Effector memory CD8-positive, alpha-beta T cell (primary cell): ENCODE measurements at regions not wholly inside any gene's neighbourhood (a gene's known extent, or its start where the extent isn't known, plus 50 kb on each side); places are given as distances from the start of the nearest gene placed in this dataset.
"Not testable (repeated sequence)": the region's sequence is repeated elsewhere in the genome, so short reads cannot be mapped to it uniquely, and the experiment has no call there.

Source experiments
- ATAC-seq: fragments of 150-1000 bp; cut with Tn5 transposase; replicated peaks from 2 replicates; pipeline ENCODE4 v1.10.0; 2021; ENCODE audit warnings: mild to moderate bottlenecking, moderate library complexity
- DNase-seq, 3 experiments: peaks; one replicate each; pipeline ENCODE4 v3.0.0; 2021
- H3K27ac Mint-ChIP-seq, 2 donors: one replicate each; pipeline ENCODE4 v1.8.0; 2022; ENCODE audit warnings: mild to moderate bottlenecking in 2 of 2, mixed read lengths in 2 of 2, moderate library complexity in 2 of 2
- H3K27me3 Mint-ChIP-seq, 2 donors: one replicate each; pipeline ENCODE4 v1.8.0; 2022; ENCODE audit warnings: mixed read lengths in 2 of 2
- H3K36me3 Mint-ChIP-seq: one replicate; pipeline ENCODE4 v1.8.0; 2022; ENCODE audit warnings: mild to moderate bottlenecking, moderate library complexity, mixed read lengths; ENCODE audit not compliant: insufficient read depth
- H3K4me1 Mint-ChIP-seq, 2 donors: one replicate each; pipeline ENCODE4 v1.8.0; 2022; ENCODE audit warnings: low read depth in 2 of 2, mixed read lengths in 2 of 2
- H3K4me3 Mint-ChIP-seq, 2 donors: one replicate each; pipeline ENCODE4 v1.8.0; 2022; ENCODE audit warnings: mild to moderate bottlenecking in 2 of 2, mixed read lengths in 2 of 2, moderate library complexity in 2 of 2
- H3K9me3 Mint-ChIP-seq, 2 donors: one replicate each; pipeline ENCODE4 v1.8.0; 2022; ENCODE audit warnings: mixed read lengths in 2 of 2

GRCh38 chr10:37067576-37067975, 57.8 kb upstream of the ANKRD30A start:
- peaks cover 7 to 10% of the 10 kb centered on the region in 2 donors for H3K9me3 Mint-ChIP-seq
- no peaks in the 10 kb centered on the region for H3K4me1 Mint-ChIP-seq
- no peak overlapping the region for H3K4me3 Mint-ChIP-seq
- no peaks in the 10 kb centered on the region for H3K27me3 Mint-ChIP-seq
- H3K36me3 Mint-ChIP-seq = no peaks in the 10 kb centered on the region
- ATAC-seq (no peak), DNase-seq (no peak)
- H3K27ac Mint-ChIP-seq = no peak overlapping the region

GRCh38 chr10:37062296-37062695, 63.1 kb upstream of the ANKRD30A start:
- H3K9me3 Mint-ChIP-seq, H3K27ac Mint-ChIP-seq, H3K4me1 Mint-ChIP-seq, ATAC-seq, H3K36me3 Mint-ChIP-seq, H3K27me3 Mint-ChIP-seq, H3K4me3 Mint-ChIP-seq, DNase-seq: not testable (repeated sequence)

DNA sequence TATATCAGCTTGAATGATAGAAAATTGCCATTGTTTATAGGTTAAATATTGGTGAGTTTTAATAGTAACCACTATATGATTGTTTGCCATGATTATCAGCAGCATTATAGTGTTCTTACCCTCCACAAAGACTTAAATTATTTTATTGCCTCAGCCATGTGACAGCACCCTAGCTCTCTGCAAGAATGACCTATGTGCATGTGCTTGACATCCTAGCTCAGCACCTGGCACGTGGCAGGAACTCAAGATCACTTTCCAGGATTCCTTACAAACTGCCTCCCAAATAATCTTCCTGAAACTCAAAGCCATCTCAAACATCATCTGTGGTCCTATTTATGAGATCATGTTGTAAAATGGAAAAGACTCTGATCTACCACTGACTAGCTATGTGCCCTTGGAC, 68.1 kb upstream of the ANKRD30A start:
- no peaks in the 10 kb centered on the region for H3K36me3 Mint-ChIP-seq
- DNase-seq (no peak), ATAC-seq (no peak)
- H3K9me3 Mint-ChIP-seq = peaks cover 5 to 15% of the 10 kb centered on the region in 2 donors
- no peaks in the 10 kb centered on the region for H3K4me1 Mint-ChIP-seq
- no peaks in the 10 kb centered on the region for H3K27me3 Mint-ChIP-seq
- H3K27ac Mint-ChIP-seq = no peak overlapping the region
- no peak overlapping the region for H3K4me3 Mint-ChIP-seq

DNA sequence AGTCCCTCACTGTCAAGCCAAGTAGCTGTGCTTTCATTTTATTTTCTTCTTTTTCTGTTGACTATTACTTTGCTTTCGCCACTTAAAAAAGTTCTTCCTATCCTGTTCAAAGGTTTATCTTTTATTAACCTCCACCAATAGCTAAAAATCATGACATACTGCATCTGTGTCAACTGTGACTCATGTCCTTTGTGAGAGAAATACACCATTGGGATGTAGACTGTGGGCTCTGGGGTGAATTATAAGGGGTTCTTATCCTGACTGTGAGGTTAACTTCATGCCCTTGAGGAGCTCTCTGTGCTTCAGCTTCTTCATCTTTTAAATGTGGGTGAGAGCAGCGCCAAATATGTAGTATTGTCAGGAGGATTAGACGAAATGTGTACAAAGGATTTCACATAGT, 71.9 kb upstream of the ANKRD30A start:
- Mint-ChIP-seq H3K9me3 (peaks cover 11 to 41% of the 10 kb centered on the region in 2 donors), H3K36me3 (peaks cover 3% of the 10 kb centered on the region), H3K27ac (no peak overlapping the region), H3K4me1 (no peaks in the 10 kb centered on the region), H3K4me3 (no peak overlapping the region), H3K27me3 (no peaks in the 10 kb centered on the region)
- DNase-seq = no peak
- no peak for ATAC-seq

- not testable (repeated sequence) for DNase-seq, H3K4me3 Mint-ChIP-seq, H3K4me1 Mint-ChIP-seq, ATAC-seq, H3K27ac Mint-ChIP-seq, H3K36me3 Mint-ChIP-seq, H3K27me3 Mint-ChIP-seq
- peaks cover 14 to 55% of the 10 kb centered on the region in 2 donors for H3K9me3 Mint-ChIP-seq
These were observed 75.4 kb upstream of the ANKRD30A start for GRCh38 chr10:37049982-37050381.

- not testable (repeated sequence) for H3K27ac Mint-ChIP-seq, H3K4me1 Mint-ChIP-seq, H3K36me3 Mint-ChIP-seq, H3K27me3 Mint-ChIP-seq, H3K4me3 Mint-ChIP-seq, ATAC-seq, DNase-seq
- peaks cover 6 to 19% of the 10 kb centered on the region in 2 donors for H3K9me3 Mint-ChIP-seq
These were observed 81.1 kb upstream of the ANKRD30A start for GRCh38 chr10:37044319-37044718.

DNA sequence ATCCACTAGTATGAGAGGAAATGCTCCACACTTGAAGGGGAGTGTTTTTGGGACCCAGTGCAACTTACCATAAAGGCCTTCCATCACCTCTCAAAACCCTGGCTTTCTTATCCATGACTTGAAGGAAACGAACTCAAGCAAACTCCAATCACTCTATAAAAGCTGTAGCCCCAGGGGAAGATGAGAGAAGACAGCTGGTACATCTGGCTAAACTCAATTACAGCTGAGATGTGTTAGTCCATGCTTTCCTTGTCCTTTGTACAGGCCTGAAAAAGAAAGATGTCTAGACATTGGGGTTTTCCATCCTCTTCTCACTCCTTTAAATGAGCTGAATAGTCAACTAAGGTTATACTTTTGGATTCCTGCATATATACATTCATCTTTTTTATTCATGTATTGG, 89.5 kb upstream of the ANKRD30A start:
- no peaks in the 10 kb centered on the region for H3K36me3 Mint-ChIP-seq
- peaks cover 0 to 2% of the 10 kb centered on the region in 2 donors for H3K9me3 Mint-ChIP-seq
- no peak for ATAC-seq
- H3K4me3 Mint-ChIP-seq = no peak overlapping the region
- no peaks in the 10 kb centered on the region for H3K4me1 Mint-ChIP-seq
- H3K27me3 Mint-ChIP-seq = no peaks in the 10 kb centered on the region
- no peak for DNase-seq
- H3K27ac Mint-ChIP-seq = no peak overlapping the region

GRCh38 chr10:37015498-37015897, 109.9 kb upstream of the ANKRD30A start:
- Mint-ChIP-seq H3K27me3 (no peaks in the 10 kb centered on the region), H3K36me3 (peaks cover 4% of the 10 kb centered on the region), H3K4me3 (no peak overlapping the region), H3K27ac (no peak overlapping the region), H3K4me1 (no peaks in the 10 kb centered on the region), H3K9me3 (peaks cover 4 to 6% of the 10 kb centered on the region in 2 donors)
- ATAC-seq (no peak), DNase-seq (no peak)

DNA sequence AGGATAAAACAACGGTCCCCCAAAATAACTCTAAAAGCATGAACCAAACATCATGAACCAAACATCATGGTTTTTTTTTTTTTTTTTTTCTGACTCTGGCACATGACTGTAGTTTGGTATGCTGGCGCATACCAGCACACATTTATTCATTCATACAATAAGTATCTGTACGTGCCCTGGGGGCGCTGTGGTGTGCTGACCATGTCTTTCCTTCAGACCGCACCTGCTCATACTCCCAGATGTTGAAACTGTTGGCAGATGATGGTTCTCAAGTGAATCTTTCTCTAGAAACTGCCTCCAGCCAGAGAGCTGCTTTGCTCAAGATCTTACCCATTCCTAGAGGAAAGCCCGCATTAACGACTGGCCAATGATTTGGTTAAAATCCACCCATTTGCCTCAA, 114.7 kb upstream of the ANKRD30A start:
- ATAC-seq = no peak
- DNase-seq = no peak
- Mint-ChIP-seq H3K27me3 (no peaks in the 10 kb centered on the region), H3K4me3 (no peak overlapping the region), H3K27ac (no peak overlapping the region), H3K9me3 (peaks cover 10 to 19% of the 10 kb centered on the region in 2 donors), H3K4me1 (no peaks in the 10 kb centered on the region), H3K36me3 (peaks cover 4% of the 10 kb centered on the region)

GRCh38 chr10:37008276-37008675, 117.1 kb upstream of the ANKRD30A start:
- H3K27me3 Mint-ChIP-seq, H3K27ac Mint-ChIP-seq, ATAC-seq, H3K36me3 Mint-ChIP-seq, H3K4me3 Mint-ChIP-seq, H3K4me1 Mint-ChIP-seq, DNase-seq: not testable (repeated sequence)
- H3K9me3 Mint-ChIP-seq = peaks cover 8 to 19% of the 10 kb centered on the region in 2 donors

GRCh38 chr10:37003126-37003525, 122.3 kb upstream of the ANKRD30A start:
- H3K36me3 Mint-ChIP-seq = no peaks in the 10 kb centered on the region
- peaks cover 6 to 7% of the 10 kb centered on the region in 2 donors for H3K9me3 Mint-ChIP-seq
- no peaks in the 10 kb centered on the region for H3K27me3 Mint-ChIP-seq
- ATAC-seq = no peak
- H3K27ac Mint-ChIP-seq = no peak overlapping the region
- no peaks in the 10 kb centered on the region for H3K4me1 Mint-ChIP-seq
- no peak overlapping the region for H3K4me3 Mint-ChIP-seq
- DNase-seq = no peak

DNA sequence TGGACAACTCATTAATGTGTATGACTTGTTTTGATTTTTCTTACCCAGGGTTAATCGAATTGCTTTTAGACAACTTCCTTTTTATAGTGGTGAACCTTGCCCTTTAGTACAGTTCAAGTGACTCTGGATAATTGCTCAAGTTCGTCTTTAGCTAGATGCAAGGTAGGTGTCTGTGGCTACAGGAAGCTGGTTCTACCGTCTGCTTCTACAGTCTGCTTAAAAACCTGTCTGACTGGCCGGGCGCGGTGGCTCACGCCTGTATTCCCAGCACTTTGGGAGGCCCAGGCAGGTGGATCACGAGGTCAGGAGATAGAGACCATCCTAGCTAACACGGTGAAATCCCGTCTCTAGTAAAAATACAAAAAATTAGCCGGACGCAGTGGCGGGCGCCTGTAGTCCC, 129.6 kb upstream of the ANKRD30A start:
- H3K36me3 Mint-ChIP-seq, H3K4me1 Mint-ChIP-seq, ATAC-seq, DNase-seq, H3K27ac Mint-ChIP-seq, H3K9me3 Mint-ChIP-seq, H3K4me3 Mint-ChIP-seq, H3K27me3 Mint-ChIP-seq: not testable (repeated sequence)

- no peaks in the 10 kb centered on the region for H3K36me3 Mint-ChIP-seq
- ATAC-seq (no peak), DNase-seq (no peak)
- H3K4me3 Mint-ChIP-seq = no peak overlapping the region
- no peak overlapping the region for H3K27ac Mint-ChIP-seq
- H3K27me3 Mint-ChIP-seq = no peaks in the 10 kb centered on the region
- peaks cover 6 to 7% of the 10 kb centered on the region in 2 donors for H3K9me3 Mint-ChIP-seq
- no peaks in the 10 kb centered on the region for H3K4me1 Mint-ChIP-seq
These were observed 130.5 kb upstream of the ANKRD30A start for GRCh38 chr10:36994886-36995285.

- no peaks in the 10 kb centered on the region for H3K4me1 Mint-ChIP-seq
- no peak overlapping the region for H3K4me3 Mint-ChIP-seq
- no peak overlapping the region for H3K27ac Mint-ChIP-seq
- DNase-seq (no peak), ATAC-seq (no peak)
- no peaks in the 10 kb centered on the region for H3K36me3 Mint-ChIP-seq
- no peaks in the 10 kb centered on the region for H3K27me3 Mint-ChIP-seq
- peaks cover 0 to 7% of the 10 kb centered on the region in 2 donors for H3K9me3 Mint-ChIP-seq
These were observed 136.2 kb upstream of the ANKRD30A start for GRCh38 chr10:36989233-36989632.

- Mint-ChIP-seq H3K27me3 (no peaks in the 10 kb centered on the region), H3K4me1 (no peaks in the 10 kb centered on the region), H3K36me3 (no peaks in the 10 kb centered on the region), H3K4me3 (no peak overlapping the region), H3K27ac (no peak overlapping the region), H3K9me3 (peaks cover 7 to 9% of the 10 kb centered on the region in 2 donors)
- DNase-seq (no peak), ATAC-seq (no peak)
These were observed 178.8 kb upstream of the ANKRD30A start for GRCh38 chr10:36946598-36946997.
